ENCODE measurements at regions not wholly inside any gene's neighbourhood (a gene's known extent, or its start where the extent isn't known, plus 50 kb on each side); places are given as distances from the start of the nearest gene placed in this dataset.

- ATAC-seq: no peak
- no peak for TF ChIP-seq ESRRG (CRISPR knock-in tag; IDR thresholded peaks at IDR 0.05)
- no peak for TF ChIP-seq GLIS3 (CRISPR knock-in tag; IDR thresholded peaks at IDR 0.05)
- TF ChIP-seq, protein P1, sequence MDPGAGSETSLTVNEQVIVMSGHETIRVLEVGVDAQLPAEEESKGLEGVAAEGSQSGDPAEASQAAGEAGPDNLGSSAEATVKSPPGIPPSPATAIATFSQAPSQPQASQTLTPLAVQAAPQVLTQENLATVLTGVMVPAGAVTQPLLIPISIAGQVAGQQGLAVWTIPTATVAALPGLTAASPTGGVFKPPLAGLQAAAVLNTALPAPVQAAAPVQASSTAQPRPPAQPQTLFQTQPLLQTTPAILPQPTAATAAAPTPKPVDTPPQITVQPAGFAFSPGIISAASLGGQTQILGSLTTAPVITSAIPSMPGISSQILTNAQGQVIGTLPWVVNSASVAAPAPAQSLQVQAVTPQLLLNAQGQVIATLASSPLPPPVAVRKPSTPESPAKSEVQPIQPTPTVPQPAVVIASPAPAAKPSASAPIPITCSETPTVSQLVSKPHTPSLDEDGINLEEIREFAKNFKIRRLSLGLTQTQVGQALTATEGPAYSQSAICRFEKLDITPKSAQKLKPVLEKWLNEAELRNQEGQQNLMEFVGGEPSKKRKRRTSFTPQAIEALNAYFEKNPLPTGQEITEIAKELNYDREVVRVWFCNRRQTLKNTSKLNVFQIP (CRISPR knock-in tag; IDR thresholded peaks at IDR 0.05; ENCODE audit: borderline replicate concordance, low read depth): no peak
- TF ChIP-seq, protein P2, sequence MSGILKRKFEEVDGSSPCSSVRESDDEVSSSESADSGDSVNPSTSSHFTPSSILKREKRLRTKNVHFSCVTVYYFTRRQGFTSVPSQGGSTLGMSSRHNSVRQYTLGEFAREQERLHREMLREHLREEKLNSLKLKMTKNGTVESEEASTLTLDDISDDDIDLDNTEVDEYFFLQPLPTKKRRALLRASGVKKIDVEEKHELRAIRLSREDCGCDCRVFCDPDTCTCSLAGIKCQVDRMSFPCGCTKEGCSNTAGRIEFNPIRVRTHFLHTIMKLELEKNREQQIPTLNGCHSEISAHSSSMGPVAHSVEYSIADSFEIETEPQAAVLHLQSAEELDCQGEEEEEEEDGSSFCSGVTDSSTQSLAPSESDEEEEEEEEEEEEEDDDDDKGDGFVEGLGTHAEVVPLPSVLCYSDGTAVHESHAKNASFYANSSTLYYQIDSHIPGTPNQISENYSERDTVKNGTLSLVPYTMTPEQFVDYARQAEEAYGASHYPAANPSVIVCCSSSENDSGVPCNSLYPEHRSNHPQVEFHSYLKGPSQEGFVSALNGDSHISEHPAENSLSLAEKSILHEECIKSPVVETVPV (CRISPR knock-in tag; IDR thresholded peaks at IDR 0.05): no peak
- TF ChIP-seq, protein P3, sequence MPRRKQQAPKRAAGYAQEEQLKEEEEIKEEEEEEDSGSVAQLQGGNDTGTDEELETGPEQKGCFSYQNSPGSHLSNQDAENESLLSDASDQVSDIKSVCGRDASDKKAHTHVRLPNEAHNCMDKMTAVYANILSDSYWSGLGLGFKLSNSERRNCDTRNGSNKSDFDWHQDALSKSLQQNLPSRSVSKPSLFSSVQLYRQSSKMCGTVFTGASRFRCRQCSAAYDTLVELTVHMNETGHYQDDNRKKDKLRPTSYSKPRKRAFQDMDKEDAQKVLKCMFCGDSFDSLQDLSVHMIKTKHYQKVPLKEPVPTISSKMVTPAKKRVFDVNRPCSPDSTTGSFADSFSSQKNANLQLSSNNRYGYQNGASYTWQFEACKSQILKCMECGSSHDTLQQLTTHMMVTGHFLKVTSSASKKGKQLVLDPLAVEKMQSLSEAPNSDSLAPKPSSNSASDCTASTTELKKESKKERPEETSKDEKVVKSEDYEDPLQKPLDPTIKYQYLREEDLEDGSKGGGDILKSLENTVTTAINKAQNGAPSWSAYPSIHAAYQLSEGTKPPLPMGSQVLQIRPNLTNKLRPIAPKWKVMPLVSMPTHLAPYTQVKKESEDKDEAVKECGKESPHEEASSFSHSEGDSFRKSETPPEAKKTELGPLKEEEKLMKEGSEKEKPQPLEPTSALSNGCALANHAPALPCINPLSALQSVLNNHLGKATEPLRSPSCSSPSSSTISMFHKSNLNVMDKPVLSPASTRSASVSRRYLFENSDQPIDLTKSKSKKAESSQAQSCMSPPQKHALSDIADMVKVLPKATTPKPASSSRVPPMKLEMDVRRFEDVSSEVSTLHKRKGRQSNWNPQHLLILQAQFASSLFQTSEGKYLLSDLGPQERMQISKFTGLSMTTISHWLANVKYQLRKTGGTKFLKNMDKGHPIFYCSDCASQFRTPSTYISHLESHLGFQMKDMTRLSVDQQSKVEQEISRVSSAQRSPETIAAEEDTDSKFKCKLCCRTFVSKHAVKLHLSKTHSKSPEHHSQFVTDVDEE (CRISPR knock-in tag; IDR thresholded peaks at IDR 0.05): no peak
- TF ChIP-seq BACH2 (CRISPR knock-in tag; IDR thresholded peaks at IDR 0.05; ENCODE audit: borderline replicate concordance): no peak
These were observed 71.6 kb upstream of the SYN2 start for GRCh38 chr3:11932636-11933035.

DNA sequence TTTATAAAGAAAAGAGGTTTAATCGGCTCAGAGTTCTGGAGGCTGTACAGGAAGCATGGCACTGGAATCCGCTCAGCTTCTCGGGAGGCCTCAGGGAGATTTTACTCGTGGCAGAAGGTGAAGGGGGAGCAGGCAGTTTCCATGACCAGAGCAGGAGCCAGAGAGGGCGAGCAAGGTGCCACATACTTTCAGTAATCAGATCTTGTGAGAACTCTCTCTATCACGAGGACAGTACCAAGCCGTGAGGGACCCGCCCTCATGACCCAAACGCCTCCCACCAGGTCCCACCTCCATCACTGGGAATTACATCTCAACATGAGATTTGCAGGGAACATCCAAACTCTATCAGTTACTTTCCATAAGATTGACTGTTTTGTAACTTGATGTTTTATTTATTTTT lies 70.7 kb upstream of the SYN2 start:
- ATAC-seq: no peak
- TF ChIP-seq GLIS3 (CRISPR knock-in tag; IDR thresholded peaks at IDR 0.05): no peak
- TF ChIP-seq ZC3H10 (CRISPR knock-in tag; IDR thresholded peaks at IDR 0.05): no peak
- no peak for TF ChIP-seq ZNF8 (CRISPR knock-in tag; IDR thresholded peaks at IDR 0.05)
- TF ChIP-seq ZFP3 (CRISPR knock-in tag; IDR thresholded peaks at IDR 0.05): no peak
- no peak for TF ChIP-seq ZNF70 (CRISPR knock-in tag; IDR thresholded peaks at IDR 0.05)
- TF ChIP-seq ZFP30 (CRISPR knock-in tag; IDR thresholded peaks at IDR 0.05): no peak
- TF ChIP-seq TCF4 (CRISPR knock-in tag; IDR thresholded peaks at IDR 0.05; ENCODE audit: borderline replicate concordance): no peak
- no peak for TF ChIP-seq PPARA (CRISPR knock-in tag; IDR thresholded peaks at IDR 0.05; ENCODE audit: borderline replicate concordance)

DNA sequence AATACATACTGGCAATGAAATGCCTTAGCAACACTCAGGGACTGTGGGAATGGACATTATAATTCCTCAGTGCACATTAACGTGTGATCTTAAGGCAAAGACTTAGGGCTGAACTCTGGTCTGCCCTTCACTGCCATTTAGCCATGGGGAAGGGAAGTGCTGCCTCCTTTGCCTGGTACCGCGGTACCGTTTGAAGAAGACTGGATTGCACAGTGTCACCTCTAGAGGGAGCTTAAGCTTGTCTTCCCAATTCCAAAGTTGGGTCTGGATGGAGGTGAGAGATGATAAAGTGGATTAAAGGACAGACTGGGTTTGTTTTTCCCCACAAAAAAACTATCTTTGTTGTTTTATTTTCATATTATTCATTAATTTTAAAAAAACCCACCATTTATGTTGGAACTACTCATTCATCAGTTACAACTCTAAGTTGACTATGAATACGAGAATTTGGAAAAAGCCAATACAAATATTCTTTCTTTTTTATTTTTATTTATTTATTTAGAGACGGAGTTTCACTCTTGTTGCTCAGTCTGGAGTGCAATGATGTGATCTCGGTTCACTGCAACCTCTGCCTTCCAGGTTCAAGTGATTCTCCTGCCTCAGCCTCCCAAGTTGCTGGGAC lies 60.0 kb upstream of the SYN2 start:
- ATAC-seq: peak; percentile 72
- no peak for TF ChIP-seq CREB5 (CRISPR knock-in tag; IDR thresholded peaks at IDR 0.05; ENCODE audit: low read depth)
- no peak for TF ChIP-seq ZNF565 (CRISPR knock-in tag; conservative IDR thresholded peaks at IDR 0.05; ENCODE audit: low read depth)
- TF ChIP-seq PPARA (CRISPR knock-in tag; IDR thresholded peaks at IDR 0.05; ENCODE audit: borderline replicate concordance): no peak
- TF ChIP-seq SNAI2 (CRISPR knock-in tag; IDR thresholded peaks at IDR 0.05): no peak
- no peak for TF ChIP-seq BACH2 (CRISPR knock-in tag; IDR thresholded peaks at IDR 0.05; ENCODE audit: borderline replicate concordance)
- no peak for TF ChIP-seq GLIS3 (CRISPR knock-in tag; IDR thresholded peaks at IDR 0.05)
- TF ChIP-seq ZFP30 (CRISPR knock-in tag; IDR thresholded peaks at IDR 0.05): no peak
- TF ChIP-seq ISL1 (CRISPR knock-in tag; IDR thresholded peaks at IDR 0.05): no peak

DNA sequence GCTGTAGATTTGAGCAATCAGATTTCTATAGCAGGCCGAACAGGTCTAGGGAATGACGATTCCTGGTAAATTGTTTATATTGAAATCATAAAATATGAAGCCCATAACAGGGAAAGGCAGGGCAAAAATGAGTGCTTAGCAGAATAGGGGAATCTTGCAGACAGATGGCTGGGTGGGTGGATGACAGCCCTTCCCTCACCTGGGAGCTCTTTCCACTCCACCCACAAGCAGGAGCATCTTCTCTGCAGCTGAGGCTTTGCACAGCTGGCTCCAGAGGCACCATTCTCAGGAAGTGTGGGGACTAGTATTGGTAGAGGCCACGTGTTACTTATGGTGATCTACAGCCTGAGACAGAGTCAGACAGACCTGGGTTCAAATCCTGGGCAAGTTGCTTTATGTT lies 55.9 kb upstream of the SYN2 start:
- ATAC-seq: no peak
- TF ChIP-seq ARNTL (CRISPR knock-in tag; IDR thresholded peaks at IDR 0.05; ENCODE audit: borderline replicate concordance, low read depth) (no peak), SNAI2 (CRISPR knock-in tag; IDR thresholded peaks at IDR 0.05) (no peak), RARB (CRISPR knock-in tag; IDR thresholded peaks at IDR 0.05) (no peak), ZNF565 (CRISPR knock-in tag; conservative IDR thresholded peaks at IDR 0.05; ENCODE audit: low read depth) (no peak)
- TF ChIP-seq, protein P2 (CRISPR knock-in tag; IDR thresholded peaks at IDR 0.05): no peak
- TF ChIP-seq, protein P1 (CRISPR knock-in tag; IDR thresholded peaks at IDR 0.05; ENCODE audit: borderline replicate concordance, low read depth): no peak
